ENCODE measurements at regions not wholly inside any gene's neighbourhood (a gene's known extent, or its start where the extent isn't known, plus 50 kb on each side); places are given as distances from the start of the nearest gene placed in this dataset.

DNA sequence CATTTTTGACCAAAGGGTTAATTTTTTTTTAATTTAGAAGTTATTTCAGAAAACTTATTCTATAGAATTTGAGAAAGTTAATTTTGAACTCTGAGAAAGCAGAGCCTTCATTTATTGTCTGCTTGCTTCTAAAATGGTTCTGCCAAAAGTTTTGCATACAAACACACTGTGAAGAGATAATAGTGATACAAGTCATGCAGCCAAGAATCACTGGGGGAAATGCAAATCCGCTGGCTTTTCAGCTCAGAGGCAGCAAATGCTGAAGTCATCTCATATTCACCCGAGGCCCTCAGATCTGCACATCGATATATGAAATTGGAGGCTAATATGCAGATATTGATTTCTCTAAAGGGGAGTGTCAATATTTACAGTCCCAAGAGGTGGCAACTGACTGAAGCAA lies 186.2 kb downstream of the KIT start:
- TF ChIP-seq, protein P1, sequence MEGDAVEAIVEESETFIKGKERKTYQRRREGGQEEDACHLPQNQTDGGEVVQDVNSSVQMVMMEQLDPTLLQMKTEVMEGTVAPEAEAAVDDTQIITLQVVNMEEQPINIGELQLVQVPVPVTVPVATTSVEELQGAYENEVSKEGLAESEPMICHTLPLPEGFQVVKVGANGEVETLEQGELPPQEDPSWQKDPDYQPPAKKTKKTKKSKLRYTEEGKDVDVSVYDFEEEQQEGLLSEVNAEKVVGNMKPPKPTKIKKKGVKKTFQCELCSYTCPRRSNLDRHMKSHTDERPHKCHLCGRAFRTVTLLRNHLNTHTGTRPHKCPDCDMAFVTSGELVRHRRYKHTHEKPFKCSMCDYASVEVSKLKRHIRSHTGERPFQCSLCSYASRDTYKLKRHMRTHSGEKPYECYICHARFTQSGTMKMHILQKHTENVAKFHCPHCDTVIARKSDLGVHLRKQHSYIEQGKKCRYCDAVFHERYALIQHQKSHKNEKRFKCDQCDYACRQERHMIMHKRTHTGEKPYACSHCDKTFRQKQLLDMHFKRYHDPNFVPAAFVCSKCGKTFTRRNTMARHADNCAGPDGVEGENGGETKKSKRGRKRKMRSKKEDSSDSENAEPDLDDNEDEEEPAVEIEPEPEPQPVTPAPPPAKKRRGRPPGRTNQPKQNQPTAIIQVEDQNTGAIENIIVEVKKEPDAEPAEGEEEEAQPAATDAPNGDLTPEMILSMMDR (IDR thresholded peaks at IDR 0.05): no peak
- TF ChIP-seq POLR2A (IDR thresholded peaks at IDR 0.05): no peak
